GM21529 (cell line): ENCODE measurements at regions not wholly inside any gene's neighbourhood (a gene's known extent, or its start where the extent isn't known, plus 50 kb on each side); places are given as distances from the start of the nearest gene placed in this dataset.
"Not testable (repeated sequence)": the region's sequence is repeated elsewhere in the genome, so short reads cannot be mapped to it uniquely, and the experiment has no call there.

ENCODE experiments used
- ATAC-seq: cut with Tn5 transposase; IDR thresholded peaks from one replicate; pipeline ENCODE4 v1.9.1; 2021; ENCODE audit not compliant: unreplicated experiment

- no peak for ATAC-seq
Observed at GRCh38 chr2:215863687-215864086, 149.7 kb downstream of the MREG start.

- ATAC-seq, result no peak
Observed at GRCh38 chr2:215862351-215862771, 151.0 kb downstream of the MREG start.

GRCh38 chr2:215861607-215862350 is 151.6 kb downstream of the MREG start:
- no peak for ATAC-seq

DNA sequence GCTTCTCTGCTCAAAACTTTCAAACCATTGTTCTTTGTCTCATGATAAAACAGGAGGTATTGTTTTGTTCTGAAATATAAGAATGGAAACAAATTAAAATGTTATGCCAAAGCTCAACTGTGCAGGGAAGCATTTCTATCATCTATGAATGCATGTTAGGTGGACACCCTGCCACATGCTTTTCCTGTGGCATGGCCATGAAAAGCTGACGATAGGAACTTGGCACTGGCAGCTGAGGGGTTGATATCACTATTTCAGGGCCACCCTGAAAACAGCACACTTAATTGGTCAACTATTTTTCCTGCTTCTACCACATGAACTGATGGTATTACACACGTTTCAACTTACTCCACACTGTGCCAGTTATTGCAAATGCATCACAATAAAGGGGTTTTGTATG is 157.3 kb downstream of the MREG start:
- no peak for ATAC-seq

GRCh38 chr2:215855308-215855707 is 158.0 kb downstream of the MREG start:
- not testable (repeated sequence) for ATAC-seq

GRCh38 chr2:215854008-215854407 is 159.3 kb downstream of the MREG start:
- no peak for ATAC-seq

DNA sequence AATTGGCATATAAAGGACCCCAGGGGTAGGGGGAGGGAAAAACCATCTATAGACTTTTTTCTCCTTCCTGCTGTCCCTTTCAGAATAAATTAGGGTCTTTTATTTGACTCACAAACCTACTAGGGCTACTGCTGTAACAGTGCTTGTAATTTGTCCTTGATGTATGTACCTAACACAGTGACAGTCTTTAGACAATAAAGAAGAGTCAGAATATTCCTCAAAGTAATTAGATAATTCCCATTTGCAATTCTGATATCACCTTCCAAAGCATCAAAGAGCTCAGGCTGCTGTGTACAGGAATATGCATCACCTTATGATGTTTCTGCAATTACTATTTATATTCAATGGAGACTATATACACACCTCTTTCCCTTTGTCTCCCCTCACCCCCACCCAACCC is 161.7 kb downstream of the MREG start:
- ATAC-seq, result no peak

DNA sequence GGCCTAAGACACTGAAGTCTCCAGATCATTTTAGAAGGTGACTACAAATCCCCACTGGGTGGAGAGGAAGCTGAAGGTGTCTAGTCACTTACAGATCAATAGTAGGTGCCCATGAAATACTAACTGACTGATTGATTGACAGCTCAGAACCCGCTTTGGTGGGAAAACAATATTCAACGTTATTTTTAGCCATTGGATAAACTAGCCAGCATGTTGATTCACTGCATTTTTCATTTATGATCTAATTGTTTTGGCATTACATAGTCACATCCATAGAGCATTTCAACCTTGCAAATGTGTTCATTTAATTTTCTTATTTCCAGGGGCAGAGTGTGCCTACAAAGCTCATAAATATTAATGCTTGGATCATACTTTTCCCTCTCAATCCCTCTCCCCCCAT is 162.3 kb downstream of the MREG start:
- no peak for ATAC-seq

DNA sequence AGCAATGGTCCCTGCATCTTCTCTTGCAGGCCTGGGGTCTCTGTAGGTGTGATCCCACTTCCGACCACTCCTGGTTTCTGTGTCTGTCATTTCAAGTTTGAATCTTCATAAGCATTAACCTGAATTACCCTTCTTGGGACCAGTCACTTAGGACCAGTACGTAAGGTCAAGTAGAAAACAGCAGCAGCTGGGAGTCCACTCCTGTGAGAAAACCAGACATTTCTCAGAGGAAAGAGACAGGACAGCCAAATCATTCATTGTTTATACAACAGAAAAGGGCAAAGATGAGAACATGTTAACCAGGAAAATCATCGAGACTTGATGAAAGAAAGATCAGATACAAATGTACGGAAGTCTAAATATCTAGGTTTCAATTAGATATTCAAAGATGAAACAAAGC is 163.0 kb downstream of the MREG start:
- ATAC-seq, result no peak

- ATAC-seq, result no peak
Observed at GRCh38 chr2:215849771-215850170, 163.6 kb downstream of the MREG start.

DNA sequence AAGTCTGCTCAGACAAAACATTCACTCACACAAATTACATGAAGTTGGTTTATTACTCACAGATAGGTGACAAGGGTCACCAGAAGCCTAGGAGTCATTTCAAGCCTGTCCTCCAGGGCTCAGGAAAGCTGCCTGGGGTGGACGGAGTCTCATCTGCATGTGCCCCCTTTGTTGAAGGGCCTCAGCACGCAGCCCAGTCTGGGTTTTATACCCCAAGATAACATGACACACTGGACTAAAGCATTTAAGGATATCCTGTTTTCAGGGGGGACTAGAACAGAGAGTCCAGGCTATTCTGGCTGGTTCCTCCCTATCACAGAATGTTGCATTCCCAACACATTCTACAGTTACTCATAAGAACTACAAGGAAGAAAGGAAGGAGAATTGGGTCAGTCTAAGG is 164.7 kb downstream of the MREG start:
- ATAC-seq, result no peak

DNA sequence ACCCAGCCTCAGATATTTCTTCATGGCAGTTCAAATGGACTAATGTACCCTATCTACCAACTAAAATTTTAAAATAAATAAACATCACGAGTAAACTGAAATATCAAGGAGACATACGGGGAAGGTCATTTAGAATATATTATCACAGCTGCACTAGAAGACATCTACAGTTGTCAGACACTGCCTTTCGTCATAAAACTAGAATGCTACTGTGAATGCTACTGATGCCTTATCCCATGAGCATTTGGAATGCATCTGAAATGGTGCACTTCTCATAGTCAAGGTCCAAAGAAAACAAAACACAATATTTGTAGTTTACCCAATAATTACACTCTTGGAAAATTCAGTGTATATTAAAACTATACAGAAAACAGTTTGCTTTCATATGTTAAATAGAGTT is 165.2 kb downstream of the MREG start:
- no peak for ATAC-seq

GRCh38 chr2:215847718-215848117 is 165.6 kb downstream of the MREG start:
- no peak for ATAC-seq

- ATAC-seq, result no peak
Observed at GRCh38 chr2:215847056-215847455, 166.3 kb downstream of the MREG start.

- peak; percentile 84 for ATAC-seq
Observed at GRCh38 chr2:215845839-215846586, 167.3 kb downstream of the MREG start.

DNA sequence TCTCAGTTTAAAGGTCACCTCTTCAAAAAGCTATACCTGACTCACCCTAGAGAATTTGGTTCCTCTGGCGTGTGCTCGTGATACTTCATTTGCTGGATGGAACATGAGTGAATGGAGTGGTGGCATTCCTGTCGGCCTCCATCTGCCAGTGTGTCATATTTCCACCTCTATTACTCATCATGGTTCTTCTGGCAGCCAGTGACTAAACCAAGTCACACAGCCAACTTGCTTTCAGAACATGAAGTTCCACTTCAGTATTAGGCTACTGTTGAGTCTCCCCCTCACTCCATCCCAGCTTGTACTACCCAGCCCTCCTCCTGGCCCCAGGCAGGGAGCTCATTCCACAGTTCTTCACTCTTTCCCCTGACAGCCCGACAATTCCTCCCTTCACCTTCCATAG is 169.8 kb downstream of the MREG start:
- ATAC-seq, result no peak

GRCh38 chr2:215841175-215841816 is 172.1 kb downstream of the MREG start:
- no peak for ATAC-seq

DNA sequence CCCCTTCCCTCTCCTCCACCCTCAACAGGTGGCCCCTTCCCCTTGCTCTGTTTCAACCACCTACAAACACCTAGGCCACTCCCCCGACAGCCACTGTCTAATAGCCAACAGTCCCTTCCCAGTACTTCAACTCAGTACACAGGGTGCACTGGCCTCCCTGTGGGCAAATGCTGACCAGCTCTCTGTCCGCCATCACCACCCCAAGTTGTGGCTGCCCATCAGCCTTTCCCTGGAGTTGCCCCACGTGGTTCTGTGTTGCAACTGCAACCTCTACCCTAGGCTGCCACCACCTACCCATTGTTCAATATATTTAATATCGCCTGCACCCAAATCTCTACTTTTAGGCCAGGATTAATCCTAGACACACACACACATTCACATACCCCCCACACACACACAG is 173.5 kb downstream of the MREG start:
- no peak for ATAC-seq

GRCh38 chr2:215839309-215839708 is 174.0 kb downstream of the MREG start:
- no peak for ATAC-seq

- ATAC-seq, result no peak
Observed at GRCh38 chr2:215836881-215837280, 176.5 kb downstream of the MREG start.

- no peak for ATAC-seq
Observed at GRCh38 chr2:215835657-215836056, 177.7 kb downstream of the MREG start.

DNA sequence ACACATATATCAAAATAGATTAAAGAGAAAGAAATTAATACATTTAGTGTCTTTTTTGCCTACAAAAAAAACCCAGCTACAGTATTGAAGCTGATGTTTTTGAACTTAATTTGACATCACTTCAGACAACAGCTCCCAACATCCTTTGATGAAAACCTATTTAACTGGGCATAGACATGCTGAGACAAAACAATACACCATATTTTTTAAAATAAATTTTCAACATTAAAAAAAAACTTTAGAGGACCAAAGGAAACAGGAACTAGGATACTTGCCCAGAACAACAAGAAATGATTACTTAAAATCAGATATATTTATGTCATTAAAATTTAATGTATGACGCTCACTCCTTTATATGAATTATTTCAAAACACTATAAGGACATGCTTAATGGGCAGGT is 178.1 kb downstream of the MREG start:
- ATAC-seq, result no peak
